ENCODE measurements at regions not wholly inside any gene's neighbourhood (a gene's known extent, or its start where the extent isn't known, plus 50 kb on each side); places are given as distances from the start of the nearest gene placed in this dataset.

GRCh38 chr7:21071561-21072501, 285.1 kb upstream of the SP8 start:
- no peak for DNase-seq (ENCODE audit: extremely low spot score, unreplicated experiment)
- no peak overlapping the region for H3K27ac Mint-ChIP-seq
- H3K27me3 Mint-ChIP-seq: peaks cover 29% of the 10 kb centered on the region
- no peak overlapping the region for H3K4me3 Mint-ChIP-seq
- no peaks in the 10 kb centered on the region for H3K36me3 Mint-ChIP-seq
- TF ChIP-seq CTCF (conservative IDR thresholded peaks at IDR 0.05): no peak
- H3K9me3 Mint-ChIP-seq: no peaks in the 10 kb centered on the region
- H3K4me1 Mint-ChIP-seq (ENCODE audit: unreplicated experiment): peaks cover 11% of the 10 kb centered on the region

GRCh38 chr7:21076054-21076453, 289.4 kb upstream of the SP8 start:
- Mint-ChIP-seq H3K4me3 (peak overlapping the region; percentile 66), H3K9me3 (no peaks in the 10 kb centered on the region), H3K27me3 (peaks cover 52% of the 10 kb centered on the region), H3K36me3 (no peaks in the 10 kb centered on the region), H3K4me1 (ENCODE audit: unreplicated experiment) (peaks cover 11% of the 10 kb centered on the region), H3K27ac (peak overlapping the region; percentile 32)
- no peak for TF ChIP-seq CTCF (conservative IDR thresholded peaks at IDR 0.05)
- DNase-seq (ENCODE audit: extremely low spot score, unreplicated experiment): no peak

GRCh38 chr7:21076574-21076973, 289.9 kb upstream of the SP8 start:
- DNase-seq (ENCODE audit: extremely low spot score, unreplicated experiment): no peak
- no peaks in the 10 kb centered on the region for H3K36me3 Mint-ChIP-seq
- H3K9me3 Mint-ChIP-seq: no peaks in the 10 kb centered on the region
- H3K4me3 Mint-ChIP-seq: peak overlapping the region; percentile 50
- H3K4me1 Mint-ChIP-seq (ENCODE audit: unreplicated experiment): peaks cover 11% of the 10 kb centered on the region
- H3K27me3 Mint-ChIP-seq: peaks cover 50% of the 10 kb centered on the region
- H3K27ac Mint-ChIP-seq: no peak overlapping the region
- TF ChIP-seq CTCF (conservative IDR thresholded peaks at IDR 0.05): no peak

GRCh38 chr7:21077602-21078001, 290.9 kb upstream of the SP8 start:
- Mint-ChIP-seq H3K27ac (no peak overlapping the region), H3K4me1 (ENCODE audit: unreplicated experiment) (peaks cover 11% of the 10 kb centered on the region), H3K4me3 (no peak overlapping the region), H3K9me3 (no peaks in the 10 kb centered on the region), H3K36me3 (no peaks in the 10 kb centered on the region), H3K27me3 (peaks cover 49% of the 10 kb centered on the region)
- no peak for DNase-seq (ENCODE audit: extremely low spot score, unreplicated experiment)
- TF ChIP-seq CTCF (conservative IDR thresholded peaks at IDR 0.05): no peak

- peaks cover 65% of the 10 kb centered on the region for H3K27me3 Mint-ChIP-seq
- DNase-seq (ENCODE audit: extremely low spot score, unreplicated experiment): no peak
- peaks cover 6% of the 10 kb centered on the region for H3K9me3 Mint-ChIP-seq
- H3K4me3 Mint-ChIP-seq: no peak overlapping the region
- no peaks in the 10 kb centered on the region for H3K4me1 Mint-ChIP-seq (ENCODE audit: unreplicated experiment)
- no peaks in the 10 kb centered on the region for H3K36me3 Mint-ChIP-seq
- no peak overlapping the region for H3K27ac Mint-ChIP-seq
- no peak for TF ChIP-seq CTCF (conservative IDR thresholded peaks at IDR 0.05)
Observed at GRCh38 chr7:21084286-21084685, 297.6 kb upstream of the SP8 start.
